GM12878 (cell line): ENCODE measurements at regions not wholly inside any gene's neighbourhood (a gene's known extent, or its start where the extent isn't known, plus 50 kb on each side); places are given as distances from the start of the nearest gene placed in this dataset.

Experiments
- ATAC-seq: fragments of 200-7000 bp; cut with Tn5 transposase; 3 replicates; pipeline ENCODE4 v1.9.1; 2020; ENCODE audit warnings: mild to moderate bottlenecking, moderate library complexity
- BruUV-seq: library from RNA; stranded (reverse); fragments of 400-500 nt; replicated peaks from 2 replicates; lab custom pipeline; 2021; lab: Mats Ljungman, UMichigan
- CTCF ChIA-PET: fragments of 300-600 bp; sonication (Branson Sonifier 250); formaldehyde crosslinking; extraction: SDS; loops from one replicate; lab custom pipeline; 2021; ENCODE audit warnings: inconsistent platforms; lab: Yijun Ruan, JAX
- POLR2A ChIA-PET: fragments of 350-600 bp; formaldehyde crosslinking; extraction: SDS; loops from one replicate; lab custom pipeline; 2021; ENCODE audit warnings: inconsistent platforms; lab: Charles Lee
- RAD21 ChIA-PET: fragments of 300-600 bp; sonication (Branson Sonifier 250); formaldehyde crosslinking; loops from one replicate; lab custom pipeline; 2023; ENCODE audit warnings: antibody characterized with exemption; ENCODE audit not compliant: unreplicated experiment; lab: Charles Lee
- SMC1A ChIA-PET: fragments of 300-600 bp; sonication (Branson Sonifier 250); formaldehyde crosslinking; loops from one replicate; lab custom pipeline; 2023; ENCODE audit not compliant: unreplicated experiment, uncharacterized antibody; lab: Charles Lee
- DNase-seq: peaks from one replicate; pipeline ENCODE4 v3.0.0-alpha.2; 2011; ENCODE audit warnings: low read depth, low spot score
- FAIRE-seq: peaks from 3 replicates; lab custom pipeline; 2011; peaks lifted over from hg19 to GRCh38; lab: Jason Lieb, UNC
- H2AFZ ChIP-seq: 2 replicates; pipeline ENCODE4 v1.6.0; 2011; ENCODE audit warnings: low read depth, low read length, control low read depth; ENCODE audit not compliant: control insufficient read depth
- H3K27ac ChIP-seq: 2 replicates; pipeline ENCODE4 v1.5.1; 2011; ENCODE audit warnings: control low read depth; ENCODE audit not compliant: control insufficient read depth, insufficient read depth
- H3K27me3 ChIP-seq, 2 experiments: replicated peaks in 1 of 2; 2 replicates each; pipeline versions ENCODE4 v1.6.0 to v1.6.1; 2011; ENCODE audit warnings: low read length in 1 of 2; ENCODE audit not compliant: control insufficient read depth in 2 of 2, insufficient read depth in 2 of 2
- H3K36me3 ChIP-seq, 2 experiments: 2 replicates each; pipeline ENCODE4 v1.5.1; 2011; ENCODE audit warnings: low read length in 1 of 2; ENCODE audit not compliant: control insufficient read depth in 2 of 2, insufficient read depth in 2 of 2
- H3K4me1 ChIP-seq: 2 replicates; pipeline ENCODE4 v1.6.1; 2011; ENCODE audit warnings: mild to moderate bottlenecking, low read length, moderate library complexity, mixed read lengths; ENCODE audit not compliant: control insufficient read depth, insufficient read depth
- H3K4me2 ChIP-seq: 2 replicates; pipeline ENCODE4 v1.6.0; 2011; ENCODE audit warnings: control low read depth; ENCODE audit not compliant: control insufficient read depth, insufficient read depth
- H3K4me3 ChIP-seq: fragments of 200-600 bp; sonication (generic); 2 replicates; pipeline ENCODE4 v1.5.1; 2016
- H3K79me2 ChIP-seq: 2 replicates; pipeline ENCODE4 v1.6.0; 2011; ENCODE audit warnings: low read length; ENCODE audit not compliant: control insufficient read depth, insufficient read depth
- H3K9ac ChIP-seq: 2 replicates; pipeline ENCODE4 v1.8.0; 2011; ENCODE audit warnings: low read length, control low read depth, mixed read lengths; ENCODE audit not compliant: control insufficient read depth, insufficient read depth
- H3K9me3 ChIP-seq: replicated peaks from 3 replicates; pipeline ENCODE4 v1.5.1; 2011; ENCODE audit warnings: mild to moderate bottlenecking, low read length; ENCODE audit not compliant: control insufficient read depth, insufficient read depth
- H4K20me1 ChIP-seq: 2 replicates; pipeline ENCODE4 v1.6.0; 2011; ENCODE audit not compliant: control insufficient read depth, insufficient read depth
- CREB1 ChIP-seq: IDR thresholded peaks from 2 replicates; pipeline ENCODE4 v1.6.1; 2012; ENCODE audit warnings: low read depth, mild to moderate bottlenecking, inconsistent platforms
- EGR1 ChIP-seq, 2 experiments: IDR thresholded peaks; 1 replicate in 1 of 2; 2 replicates in 1 of 2; pipeline ENCODE4 v1.6.1; 2011 to 2012; ENCODE audit warnings: low read depth in 2 of 2, low read length in 2 of 2, borderline replicate concordance in 1 of 2, mild to moderate bottlenecking in 1 of 2, moderate library complexity in 1 of 2
- IKZF2 ChIP-seq, 2 experiments: fragments of 450-650 bp; IDR thresholded peaks; 2 replicates each; pipeline ENCODE4 v1.6.1; 2017; ENCODE audit warnings: mild to moderate bottlenecking in 2 of 2, moderate library complexity in 2 of 2
- MTA2 ChIP-seq: fragments of 450-650 bp; IDR thresholded peaks from 2 replicates; pipeline ENCODE4 v1.6.1; 2016; ENCODE audit warnings: low read depth, mild to moderate bottlenecking, moderate library complexity
- NFYA ChIP-seq: IDR thresholded peaks from 2 replicates; pipeline ENCODE4 v1.6.1; 2011; ENCODE audit warnings: low read depth, mild to moderate bottlenecking, low read length, improper control_type of control experiment, borderline replicate concordance
- PML ChIP-seq: IDR thresholded peaks from 2 replicates; pipeline ENCODE4 v1.6.1; 2012; ENCODE audit warnings: low read length, inconsistent platforms
- RAD51 ChIP-seq: fragments of 450-650 bp; IDR thresholded peaks from 2 replicates; pipeline ENCODE4 v1.6.1; 2016; ENCODE audit warnings: moderate library complexity, mild to moderate bottlenecking, inconsistent platforms
- ZBTB33 ChIP-seq: fragments of 450-650 bp; IDR thresholded peaks from 2 replicates; pipeline ENCODE4 v1.6.1; 2017; ENCODE audit warnings: mild to moderate bottlenecking
- ZBTB40 ChIP-seq: fragments of 450-650 bp; IDR thresholded peaks from 2 replicates; pipeline ENCODE4 v1.6.1; 2016; ENCODE audit warnings: mild to moderate bottlenecking, moderate library complexity, borderline replicate concordance
- in situ Hi-C: fragments of 300-500 bp; cut with MboI; formaldehyde crosslinking; loops from 9 replicates; pipeline ENCODE4 v1.14.3; 2018; ENCODE audit warnings: mixed read lengths
- intact Hi-C: fragments of 100-400 bp; cut with micrococcal nuclease; formaldehyde crosslinking; loops from one replicate; pipeline ENCODE4 v1.14.2; 2022; ENCODE audit not compliant: unreplicated experiment

GRCh38 chr18:42281851-42282250, 326.8 kb downstream of the PIK3C3 start:
- ChIA-PET RAD21 (interaction anchor here (0.6 to 2.2 kb wide), 13 partner anchors 13 to 168 kb away, joined by 3 to 23 read pairs (median 4); no protein-coding TSS in a partner anchor), POLR2A (interaction anchor here (0.5 to 1.3 kb wide), 2 partner anchors 10 to 40 kb away, joined by 3 to 12 read pairs; no protein-coding TSS in a partner anchor), SMC1A (interaction anchor here (0.8 to 2.5 kb wide), 21 partner anchors 8 to 229 kb away, joined by 3 to 29 read pairs (median 4); no protein-coding TSS in a partner anchor), CTCF (interaction anchor here (0.8 to 2.3 kb wide), 12 partner anchors 8 to 229 kb away, joined by 3 to 25 read pairs (median 4); no protein-coding TSS in a partner anchor)
- Histone ChIP-seq H3K79me2 (no peaks in the 10 kb centered on the region), H3K9me3 (no peaks in the 10 kb centered on the region), H3K4me1 (no peaks in the 10 kb centered on the region), H3K4me3 (no peak overlapping the region), H3K36me3 (no peaks in the 10 kb centered on the region), H3K9ac (no peak overlapping the region), H3K27me3 (no peaks in the 10 kb centered on the region), H3K27ac (no peak overlapping the region), H2AFZ (no peak overlapping the region), H4K20me1 (no peaks in the 10 kb centered on the region), H3K4me2 (no peak overlapping the region)
- ATAC-seq (peak; percentile 61), DNase-seq (no peak), FAIRE-seq (no peak)
- intact Hi-C loops (no loop called here), in situ Hi-C loops (no loop called here)
- no peak for TF ChIP-seq CREB1
- TF ChIP-seq NFYA = no peak
- TF ChIP-seq IKZF2 (IDR thresholded peaks at IDR 0.05) = peak in 1 of 2 experiments; percentile 10; a peak in 1 of 4 replicates
- no peak for TF ChIP-seq EGR1 (IDR thresholded peaks at IDR 0.05; ENCODE audit: borderline replicate concordance in 1 of 2, low read depth in 2 of 2, low read length in 2 of 2)
- TF ChIP-seq PML = no peak
- no peak for TF ChIP-seq ZBTB40
- TF ChIP-seq MTA2 = peak; percentile 50; the same call in 1 of the 2 replicates
- TF ChIP-seq ZBTB33 = no peak
- TF ChIP-seq RAD51 = no peak
- no TSS peak for BruUV-seq
